GM11168 (cell line): ENCODE measurements at regions not wholly inside any gene's neighbourhood (a gene's known extent, or its start where the extent isn't known, plus 50 kb on each side); places are given as distances from the start of the nearest gene placed in this dataset.
"Not testable (repeated sequence)": the region's sequence is repeated elsewhere in the genome, so short reads cannot be mapped to it uniquely, and the experiment has no call there.

Experiments used
- in situ Hi-C: fragments of 300-500 bp; cut with MboI; formaldehyde crosslinking; loops from one replicate; pipeline ENCODE4 v1.12.0; 2022; ENCODE audit warnings: low sequenced_read_pairs; ENCODE audit not compliant: unreplicated experiment

GRCh38 chr2:198293281-198293680 lies 488.9 kb downstream of the PLCL1 start:
- in situ Hi-C loops: loop anchor here (25.0 kb wide), 1 partner anchor 481 kb away; the partner anchor contains the start of gene PLCL1

DNA sequence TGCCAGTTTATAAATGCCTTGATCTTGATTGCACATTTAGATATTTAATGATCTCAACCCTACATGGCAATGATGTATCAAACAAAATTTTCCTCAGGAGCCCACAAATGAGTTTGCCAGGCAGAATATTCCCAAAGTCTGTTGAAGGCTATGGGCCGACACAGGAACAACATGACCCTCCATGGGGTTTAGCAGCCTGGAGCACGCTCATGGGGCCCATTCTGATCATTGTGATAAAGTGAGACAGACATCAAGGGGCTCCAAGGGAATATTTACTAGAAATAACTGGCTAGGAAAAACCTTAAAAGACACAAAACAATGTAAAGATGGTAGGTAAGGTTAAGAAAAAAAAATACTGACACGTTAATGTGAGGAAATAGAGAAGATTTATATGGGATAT lies 485.4 kb downstream of the PLCL1 start:
- in situ Hi-C loops: loop anchor here (25.0 kb wide), 1 partner anchor 478 kb away; the partner anchor contains the start of gene PLCL1

GRCh38 chr2:198287706-198288105 lies 483.3 kb downstream of the PLCL1 start:
- in situ Hi-C loops: loop anchor here (25.0 kb wide), 1 partner anchor 475 kb away; the partner anchor contains the start of gene PLCL1

GRCh38 chr2:198285216-198285615 lies 480.8 kb downstream of the PLCL1 start:
- in situ Hi-C loops: loop anchor here (25.0 kb wide), 1 partner anchor 473 kb away; the partner anchor contains the start of gene PLCL1

DNA sequence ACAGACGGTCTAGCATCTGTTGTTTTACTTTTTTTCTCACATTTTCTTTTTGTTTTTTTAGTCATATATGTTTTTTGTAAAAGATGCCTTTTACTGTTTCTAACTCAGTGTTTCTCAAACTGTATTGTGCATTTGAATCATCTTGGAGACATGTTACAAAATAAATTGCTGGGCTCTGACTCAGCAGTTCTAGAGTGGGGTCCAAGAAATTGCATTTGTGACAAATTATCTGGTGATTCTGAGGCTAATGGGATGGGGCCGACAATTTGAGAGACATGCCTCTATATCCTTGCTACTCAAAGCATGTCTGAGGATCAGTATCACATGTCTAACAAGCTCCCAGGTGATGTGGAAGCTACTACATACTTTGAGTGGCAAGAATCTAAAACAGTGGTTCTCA lies 478.8 kb downstream of the PLCL1 start:
- in situ Hi-C loops: loop anchor here (25.0 kb wide), 1 partner anchor 471 kb away; the partner anchor contains the start of gene PLCL1

- in situ Hi-C loops: loop anchor here (25.0 kb wide), 1 partner anchor 470 kb away; the partner anchor contains the start of gene PLCL1
Measured at GRCh38 chr2:198282061-198282460, 477.7 kb downstream of the PLCL1 start.

DNA sequence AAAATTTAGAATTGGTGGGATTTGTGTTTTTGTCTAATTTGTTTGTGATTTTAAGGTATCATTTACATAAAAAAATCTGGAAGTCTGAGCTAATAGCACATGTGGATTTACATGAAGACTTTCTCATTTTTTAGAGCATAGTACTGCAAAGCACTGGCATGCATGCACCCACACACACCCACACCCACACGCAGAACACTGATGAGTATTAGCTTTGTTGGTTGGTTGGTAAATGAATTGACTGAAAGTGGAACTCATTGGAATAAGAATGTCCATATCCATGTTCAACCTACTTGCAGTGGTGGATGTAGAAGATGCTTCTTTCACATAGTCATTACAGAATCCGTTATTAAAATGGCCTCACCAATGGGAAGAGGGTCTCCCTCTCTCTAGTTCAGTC lies 475.8 kb downstream of the PLCL1 start:
- in situ Hi-C loops: loop anchor here (25.0 kb wide), 1 partner anchor 468 kb away; the partner anchor contains the start of gene PLCL1

DNA sequence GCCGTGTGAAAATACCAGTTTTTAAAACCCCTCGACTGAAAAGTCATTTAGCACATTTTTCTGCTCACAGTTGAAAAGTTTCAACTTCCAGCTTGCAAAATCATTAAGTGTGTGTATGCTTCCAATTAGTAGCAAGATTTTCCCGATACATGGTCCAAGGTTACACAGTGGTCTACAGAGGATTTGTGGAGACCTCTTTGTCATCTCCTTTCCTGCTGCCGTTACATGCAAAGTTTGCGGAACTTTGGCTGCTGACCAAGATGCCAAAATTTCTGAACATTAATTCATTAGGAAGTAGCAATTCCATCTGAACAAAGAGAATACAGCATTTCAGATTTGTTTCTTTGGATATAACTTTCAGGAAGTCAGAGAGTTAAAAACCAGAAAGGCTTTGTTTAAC lies 474.6 kb downstream of the PLCL1 start:
- in situ Hi-C loops: loop anchor here (25.0 kb wide), 1 partner anchor 467 kb away; the partner anchor contains the start of gene PLCL1

GRCh38 chr2:198277181-198277580 lies 472.8 kb downstream of the PLCL1 start:
- in situ Hi-C loops: loop anchor here (25.0 kb wide), 1 partner anchor 465 kb away; the partner anchor contains the start of gene PLCL1

GRCh38 chr2:198273660-198274059 lies 469.3 kb downstream of the PLCL1 start:
- in situ Hi-C loops: no loop called here

DNA sequence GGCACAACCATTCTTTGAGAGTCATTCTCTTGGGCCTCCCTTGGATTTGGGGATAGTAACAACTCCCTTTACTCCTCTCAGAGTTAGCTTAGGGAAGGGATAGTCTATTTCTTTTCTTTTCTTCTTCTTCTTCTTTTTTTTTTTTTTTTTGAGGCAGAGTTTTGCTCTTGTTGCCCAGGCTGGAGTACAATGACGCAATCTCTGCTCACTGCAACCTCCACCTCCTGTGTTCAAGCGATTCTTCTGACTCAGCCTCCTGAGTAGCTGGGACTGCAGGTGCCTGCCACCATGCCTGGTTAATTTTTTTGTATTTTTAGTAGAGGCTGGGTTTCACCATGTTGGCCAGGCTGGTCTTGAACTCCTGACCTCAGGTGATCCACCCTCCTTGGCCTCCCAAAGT lies 465.8 kb downstream of the PLCL1 start:
- in situ Hi-C loops: not testable (repeated sequence)

DNA sequence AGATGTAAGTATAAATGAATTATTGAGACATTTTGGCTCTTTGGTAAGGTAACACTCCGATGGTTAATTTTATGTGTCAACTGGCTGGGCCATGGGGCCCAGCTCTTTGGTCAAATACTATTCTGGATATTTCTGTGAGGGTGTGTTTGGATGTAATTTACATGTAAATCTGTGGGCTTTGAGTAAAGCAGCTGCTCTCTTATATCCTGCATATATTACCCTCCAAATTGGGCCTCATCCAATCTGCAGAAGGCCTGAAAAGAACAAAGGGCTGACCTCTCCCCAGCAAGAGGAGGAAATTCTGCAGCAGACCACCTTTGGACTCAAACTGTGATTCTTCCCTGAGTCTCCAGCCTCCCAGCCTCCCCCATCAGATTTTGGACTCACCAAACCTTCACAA lies 464.1 kb downstream of the PLCL1 start:
- in situ Hi-C loops: no loop called here

- in situ Hi-C loops: no loop called here
Measured at GRCh38 chr2:198259496-198259895, 455.1 kb downstream of the PLCL1 start.

GRCh38 chr2:198254536-198255090 lies 450.2 kb downstream of the PLCL1 start:
- in situ Hi-C loops: no loop called here

DNA sequence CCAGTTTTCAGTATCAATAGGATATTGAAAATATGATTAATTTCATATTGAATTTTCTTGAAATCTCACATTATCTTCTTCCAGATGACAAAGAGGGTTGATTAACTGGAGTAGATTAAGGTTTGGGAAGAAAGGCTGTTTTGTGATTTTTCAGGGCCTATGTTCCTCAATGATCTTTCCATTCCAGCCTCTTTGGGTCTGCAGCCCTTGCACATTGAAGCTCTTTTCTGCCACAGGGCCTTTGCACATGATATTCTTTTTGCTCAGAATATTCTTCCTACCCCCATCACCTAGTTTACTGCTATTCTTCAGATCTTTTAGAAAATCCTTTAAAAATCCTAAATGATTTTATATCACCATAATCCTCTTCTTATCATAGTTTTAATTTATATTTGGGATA lies 449.6 kb downstream of the PLCL1 start:
- in situ Hi-C loops: no loop called here

- in situ Hi-C loops: no loop called here
Measured at GRCh38 chr2:198252472-198252871, 448.1 kb downstream of the PLCL1 start.

DNA sequence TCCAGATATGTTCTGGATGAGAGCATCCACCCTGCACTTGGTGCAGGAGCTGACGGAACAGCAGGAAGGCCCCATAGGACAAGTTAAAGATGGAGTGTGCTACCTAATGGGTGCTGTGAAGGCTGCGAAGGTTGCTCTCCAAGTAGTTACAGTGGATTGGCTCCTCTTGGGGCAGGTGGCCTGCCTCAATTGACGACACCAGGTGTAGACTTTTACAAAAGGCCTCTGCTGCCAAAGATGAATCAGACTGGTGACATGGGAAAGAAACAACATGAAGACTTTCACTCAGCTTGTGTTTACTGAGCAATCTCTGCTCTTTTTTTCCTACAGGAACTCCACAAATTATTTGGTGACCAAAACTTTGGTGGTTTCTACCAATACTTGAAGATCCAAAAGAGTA lies 437.7 kb downstream of the PLCL1 start:
- in situ Hi-C loops: no loop called here

GRCh38 chr2:198238429-198238828 lies 434.0 kb downstream of the PLCL1 start:
- in situ Hi-C loops: no loop called here

- in situ Hi-C loops: no loop called here
Measured at GRCh38 chr2:198236338-198236737, 431.9 kb downstream of the PLCL1 start.

DNA sequence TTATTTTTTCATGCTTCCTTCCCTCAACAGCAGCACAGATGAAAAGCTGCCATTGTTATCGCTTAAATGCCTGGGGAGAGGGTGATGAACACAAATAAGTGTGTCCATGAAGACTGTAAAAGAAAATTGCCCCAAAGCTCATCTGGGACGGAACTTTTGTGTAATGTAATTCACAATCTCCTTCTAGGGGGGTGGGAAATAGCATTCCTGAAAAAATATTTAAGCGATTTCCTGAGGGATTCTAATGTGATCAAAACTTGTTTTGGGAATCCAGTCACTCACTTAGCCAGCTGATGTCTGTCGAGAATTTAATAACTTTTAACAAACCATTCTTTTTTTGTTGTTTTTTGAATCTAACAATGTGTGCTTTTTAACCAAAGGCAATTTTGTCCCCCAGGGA lies 427.9 kb downstream of the PLCL1 start:
- in situ Hi-C loops: no loop called here

DNA sequence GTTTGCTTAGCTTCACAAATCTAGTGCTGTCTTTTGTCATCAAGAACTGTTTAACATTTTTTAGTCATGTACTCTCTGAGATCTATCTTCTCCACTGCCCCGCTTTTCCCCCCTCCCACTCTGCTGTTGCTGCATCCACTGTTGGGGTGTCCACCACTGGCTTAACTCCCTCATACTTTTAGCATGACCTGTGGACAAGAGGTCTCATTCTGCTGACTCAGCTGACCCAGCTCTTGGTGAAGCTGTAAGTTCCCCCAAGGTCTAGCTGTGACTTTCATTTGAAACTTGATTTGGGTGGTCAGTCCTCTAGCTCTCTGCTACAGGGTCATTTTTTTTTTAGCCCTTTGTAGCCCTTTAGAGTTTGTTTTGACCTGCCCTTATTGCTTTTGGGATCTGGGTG lies 427.2 kb downstream of the PLCL1 start:
- in situ Hi-C loops: no loop called here
